ENCODE measurements at regions not wholly inside any gene's neighbourhood (a gene's known extent, or its start where the extent isn't known, plus 50 kb on each side); places are given as distances from the start of the nearest gene placed in this dataset.

DNA sequence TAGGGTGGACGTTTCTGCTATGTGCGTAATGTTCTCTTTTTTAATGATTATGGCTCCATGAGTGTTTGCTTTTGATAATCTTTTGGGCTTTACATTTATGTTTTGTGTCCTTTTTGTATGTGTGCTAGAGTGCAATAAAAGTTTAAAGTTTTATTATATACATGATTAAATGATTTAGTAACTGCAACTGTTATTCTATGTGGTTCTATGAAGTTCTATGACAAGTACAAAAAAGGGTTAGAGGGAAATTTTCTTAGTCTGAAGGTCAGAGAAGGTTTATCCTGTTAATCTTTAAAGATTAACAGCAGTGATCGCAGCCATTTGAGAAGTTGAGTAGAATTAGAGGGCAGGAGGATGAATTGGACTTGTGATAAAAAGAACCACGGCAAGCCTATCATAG lies 386.4 kb upstream of the CHRM3 start:
- Histone ChIP-seq H3K27me3 (ENCODE audit: insufficient read depth, low read depth, low read length) (no peaks in the 10 kb centered on the region), H3F3A (ENCODE audit: insufficient read depth, low read length, poor library complexity, severe bottlenecking) (no peaks in the 10 kb centered on the region), H3K9me3 (ENCODE audit: low read length) (no peaks in the 10 kb centered on the region), H3K9ac (ENCODE audit: low read length) (no peak overlapping the region), H3K9me2 (ENCODE audit: insufficient read depth, low read length) (no peaks in the 10 kb centered on the region), H3K4me2 (ENCODE audit: low read length) (no peak overlapping the region), H3K27ac (ENCODE audit: low read length) (no peak overlapping the region), H2AFZ (ENCODE audit: low read depth, low read length) (no peak overlapping the region), H3K79me2 (replicated peaks; ENCODE audit: insufficient read depth, low read length) (no peaks in the 10 kb centered on the region), H3K36me3 (ENCODE audit: insufficient read depth, low read length) (no peaks in the 10 kb centered on the region), H3K4me3 (ENCODE audit: low read length) (no peak overlapping the region), H4K20me1 (ENCODE audit: insufficient read depth) (no peaks in the 10 kb centered on the region)
- TF ChIP-seq, protein P1, sequence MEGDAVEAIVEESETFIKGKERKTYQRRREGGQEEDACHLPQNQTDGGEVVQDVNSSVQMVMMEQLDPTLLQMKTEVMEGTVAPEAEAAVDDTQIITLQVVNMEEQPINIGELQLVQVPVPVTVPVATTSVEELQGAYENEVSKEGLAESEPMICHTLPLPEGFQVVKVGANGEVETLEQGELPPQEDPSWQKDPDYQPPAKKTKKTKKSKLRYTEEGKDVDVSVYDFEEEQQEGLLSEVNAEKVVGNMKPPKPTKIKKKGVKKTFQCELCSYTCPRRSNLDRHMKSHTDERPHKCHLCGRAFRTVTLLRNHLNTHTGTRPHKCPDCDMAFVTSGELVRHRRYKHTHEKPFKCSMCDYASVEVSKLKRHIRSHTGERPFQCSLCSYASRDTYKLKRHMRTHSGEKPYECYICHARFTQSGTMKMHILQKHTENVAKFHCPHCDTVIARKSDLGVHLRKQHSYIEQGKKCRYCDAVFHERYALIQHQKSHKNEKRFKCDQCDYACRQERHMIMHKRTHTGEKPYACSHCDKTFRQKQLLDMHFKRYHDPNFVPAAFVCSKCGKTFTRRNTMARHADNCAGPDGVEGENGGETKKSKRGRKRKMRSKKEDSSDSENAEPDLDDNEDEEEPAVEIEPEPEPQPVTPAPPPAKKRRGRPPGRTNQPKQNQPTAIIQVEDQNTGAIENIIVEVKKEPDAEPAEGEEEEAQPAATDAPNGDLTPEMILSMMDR (IDR thresholded peaks at IDR 0.05; ENCODE audit: poor library complexity, severe bottlenecking), result no peak
- TF ChIP-seq EP300 (conservative IDR thresholded peaks at IDR 0.05; ENCODE audit: poor library complexity, severe bottlenecking), result no peak
- no peak for TF ChIP-seq SMC3 (conservative IDR thresholded peaks at IDR 0.05; ENCODE audit: poor library complexity)
- TF ChIP-seq RAD21 (conservative IDR thresholded peaks at IDR 0.05), result no peak
- TF ChIP-seq, protein P2, sequence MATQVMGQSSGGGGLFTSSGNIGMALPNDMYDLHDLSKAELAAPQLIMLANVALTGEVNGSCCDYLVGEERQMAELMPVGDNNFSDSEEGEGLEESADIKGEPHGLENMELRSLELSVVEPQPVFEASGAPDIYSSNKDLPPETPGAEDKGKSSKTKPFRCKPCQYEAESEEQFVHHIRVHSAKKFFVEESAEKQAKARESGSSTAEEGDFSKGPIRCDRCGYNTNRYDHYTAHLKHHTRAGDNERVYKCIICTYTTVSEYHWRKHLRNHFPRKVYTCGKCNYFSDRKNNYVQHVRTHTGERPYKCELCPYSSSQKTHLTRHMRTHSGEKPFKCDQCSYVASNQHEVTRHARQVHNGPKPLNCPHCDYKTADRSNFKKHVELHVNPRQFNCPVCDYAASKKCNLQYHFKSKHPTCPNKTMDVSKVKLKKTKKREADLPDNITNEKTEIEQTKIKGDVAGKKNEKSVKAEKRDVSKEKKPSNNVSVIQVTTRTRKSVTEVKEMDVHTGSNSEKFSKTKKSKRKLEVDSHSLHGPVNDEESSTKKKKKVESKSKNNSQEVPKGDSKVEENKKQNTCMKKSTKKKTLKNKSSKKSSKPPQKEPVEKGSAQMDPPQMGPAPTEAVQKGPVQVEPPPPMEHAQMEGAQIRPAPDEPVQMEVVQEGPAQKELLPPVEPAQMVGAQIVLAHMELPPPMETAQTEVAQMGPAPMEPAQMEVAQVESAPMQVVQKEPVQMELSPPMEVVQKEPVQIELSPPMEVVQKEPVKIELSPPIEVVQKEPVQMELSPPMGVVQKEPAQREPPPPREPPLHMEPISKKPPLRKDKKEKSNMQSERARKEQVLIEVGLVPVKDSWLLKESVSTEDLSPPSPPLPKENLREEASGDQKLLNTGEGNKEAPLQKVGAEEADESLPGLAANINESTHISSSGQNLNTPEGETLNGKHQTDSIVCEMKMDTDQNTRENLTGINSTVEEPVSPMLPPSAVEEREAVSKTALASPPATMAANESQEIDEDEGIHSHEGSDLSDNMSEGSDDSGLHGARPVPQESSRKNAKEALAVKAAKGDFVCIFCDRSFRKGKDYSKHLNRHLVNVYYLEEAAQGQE (IDR thresholded peaks at IDR 0.05; ENCODE audit: borderline replicate concordance), result no peak
- no peak for TF ChIP-seq POLR2AphosphoS5 (IDR thresholded peaks at IDR 0.05)
- TF ChIP-seq TAF1 (IDR thresholded peaks at IDR 0.05; ENCODE audit: low read depth), result no peak
- TF ChIP-seq MXI1 (conservative IDR thresholded peaks at IDR 0.05; ENCODE audit: poor library complexity, severe bottlenecking), result no peak
- TF ChIP-seq EZH2 (IDR thresholded peaks at IDR 0.05; ENCODE audit: borderline replicate concordance, insufficient read depth, low read length, poor library complexity, severe bottlenecking), result no peak

DNA sequence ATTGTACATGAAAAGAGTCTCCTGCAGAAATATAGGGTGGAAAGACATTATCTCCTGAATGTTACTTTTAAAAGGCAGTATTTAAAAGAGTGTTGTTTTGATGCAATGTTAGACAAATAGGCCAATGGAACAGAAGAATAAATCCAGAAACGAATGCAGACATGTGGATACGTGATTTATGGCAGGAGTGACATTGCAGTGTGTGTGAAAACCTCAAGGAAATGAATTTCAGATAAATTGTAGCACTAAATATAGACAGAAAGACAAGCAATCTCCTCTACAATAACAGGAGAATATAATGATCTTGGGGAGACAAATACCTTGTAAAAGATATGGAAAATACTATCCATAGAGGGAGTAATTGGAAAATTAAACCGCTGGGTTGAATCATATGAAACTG lies 387.8 kb upstream of the CHRM3 start:
- TF ChIP-seq TAF1 (IDR thresholded peaks at IDR 0.05; ENCODE audit: low read depth), result no peak
- Histone ChIP-seq H3K9me2 (ENCODE audit: insufficient read depth, low read length) (no peaks in the 10 kb centered on the region), H3K4me3 (ENCODE audit: low read length) (no peak overlapping the region), H3K27me3 (ENCODE audit: insufficient read depth, low read depth, low read length) (no peaks in the 10 kb centered on the region), H3F3A (ENCODE audit: insufficient read depth, low read length, poor library complexity, severe bottlenecking) (no peaks in the 10 kb centered on the region), H3K36me3 (ENCODE audit: insufficient read depth, low read length) (no peaks in the 10 kb centered on the region), H3K9ac (ENCODE audit: low read length) (no peak overlapping the region), H3K27ac (ENCODE audit: low read length) (no peak overlapping the region), H3K4me2 (ENCODE audit: low read length) (no peak overlapping the region), H3K9me3 (ENCODE audit: low read length) (no peaks in the 10 kb centered on the region), H2AFZ (ENCODE audit: low read depth, low read length) (no peak overlapping the region), H3K79me2 (replicated peaks; ENCODE audit: insufficient read depth, low read length) (no peaks in the 10 kb centered on the region), H4K20me1 (ENCODE audit: insufficient read depth) (no peaks in the 10 kb centered on the region)

All from neural cell (in vitro differentiated cells).